ENCODE measurements at regions not wholly inside any gene's neighbourhood (a gene's known extent, or its start where the extent isn't known, plus 50 kb on each side); places are given as distances from the start of the nearest gene placed in this dataset.
A peak's percentile ranks its signal among the peaks of the same experiment; 100 is the strongest.
"Not testable (repeated sequence)": the region's sequence is repeated elsewhere in the genome, so short reads cannot be mapped to it uniquely, and the experiment has no call there.

DNA sequence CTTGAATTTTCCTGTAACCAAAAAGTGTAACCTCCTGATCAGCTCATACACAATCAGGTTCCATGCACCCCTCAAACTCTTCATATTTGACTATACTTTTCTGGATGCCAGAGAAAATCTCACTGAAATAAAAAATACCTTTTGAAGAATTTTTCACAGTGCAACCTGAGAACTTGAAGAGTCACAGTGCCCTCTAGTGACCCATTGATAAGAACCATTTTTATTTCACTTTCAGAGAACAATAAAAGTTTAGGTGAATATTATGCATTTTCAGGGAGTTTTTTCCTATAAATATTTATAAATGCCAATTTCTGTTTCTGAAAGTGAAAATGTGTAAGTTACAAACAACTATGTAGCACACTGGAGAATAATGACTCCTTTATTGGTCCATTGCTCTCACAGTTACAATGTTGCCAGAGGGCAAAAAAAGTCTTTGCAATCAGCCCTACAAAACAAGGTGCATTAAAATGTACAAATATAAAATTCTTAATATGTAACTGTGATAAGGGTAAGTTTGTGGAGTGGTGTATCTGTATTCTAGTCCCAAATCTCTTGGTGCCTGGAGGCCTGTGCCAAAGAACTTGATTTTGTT lies 153.6 kb upstream of the INTU start:
- peak in 1 of 2 experiments; percentile 15 for DNase-seq

GRCh38 chr4:127482049-127482448 lies 150.7 kb upstream of the INTU start:
- no peak for DNase-seq

DNA sequence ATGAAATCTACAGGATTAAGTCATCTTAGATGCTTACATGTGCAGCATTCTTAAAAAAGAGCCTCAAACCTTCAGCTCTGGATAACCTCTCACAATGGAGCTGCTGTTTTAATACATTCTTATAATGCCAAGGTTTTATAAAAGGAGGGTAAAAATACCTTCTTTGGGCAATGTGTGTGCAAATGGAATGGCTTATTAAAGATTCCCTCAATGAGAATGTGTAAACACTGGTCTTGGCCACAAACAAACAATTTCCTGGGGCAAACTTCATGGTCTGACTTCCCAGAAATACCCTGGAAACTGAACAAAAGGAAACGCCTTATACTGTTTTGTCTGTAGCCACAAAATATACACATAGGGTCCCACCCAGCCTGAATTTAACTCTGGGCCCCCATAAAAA lies 148.6 kb upstream of the INTU start:
- no peak for DNase-seq

DNA sequence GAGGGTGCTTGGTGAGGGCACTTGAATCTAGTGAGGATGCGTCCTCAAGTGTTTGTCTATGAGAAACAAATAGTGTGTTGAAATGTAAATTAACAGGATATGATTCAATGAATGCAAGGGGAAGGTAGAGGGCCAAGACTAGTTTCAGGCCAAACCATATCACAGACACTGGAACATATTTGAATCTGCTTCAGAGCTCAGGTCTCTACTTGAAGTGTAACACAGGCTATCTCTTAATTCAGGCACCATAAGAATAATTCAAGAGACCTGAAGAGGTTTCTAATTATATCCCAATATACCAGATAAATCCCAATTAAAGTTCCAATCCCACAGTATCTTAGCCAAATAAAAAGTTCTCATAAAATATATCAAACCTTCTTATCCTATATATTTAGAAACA lies 146.5 kb upstream of the INTU start:
- DNase-seq = no peak

DNA sequence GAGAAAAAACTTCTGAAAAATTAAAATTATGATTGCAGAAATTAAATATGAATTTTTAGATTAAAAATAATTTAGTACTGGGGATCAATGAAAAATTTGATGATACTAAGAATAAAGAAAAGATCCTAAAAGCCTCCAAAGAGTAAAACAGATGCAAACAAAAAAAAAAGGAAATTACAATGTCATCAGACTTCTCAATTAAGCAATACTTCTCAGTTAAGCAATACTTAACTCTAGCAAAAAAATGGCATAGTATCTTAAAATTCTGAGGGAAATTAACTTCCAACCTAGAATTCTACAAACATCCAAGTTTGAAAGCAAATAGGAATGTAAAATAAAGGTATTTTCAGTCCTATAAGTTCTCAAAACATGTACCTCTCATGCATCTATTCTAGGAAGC lies 141.2 kb upstream of the INTU start:
- no peak for DNase-seq

- DNase-seq = not testable (repeated sequence)
Measured at GRCh38 chr4:127496875-127497274, 135.9 kb upstream of the INTU start.

DNA sequence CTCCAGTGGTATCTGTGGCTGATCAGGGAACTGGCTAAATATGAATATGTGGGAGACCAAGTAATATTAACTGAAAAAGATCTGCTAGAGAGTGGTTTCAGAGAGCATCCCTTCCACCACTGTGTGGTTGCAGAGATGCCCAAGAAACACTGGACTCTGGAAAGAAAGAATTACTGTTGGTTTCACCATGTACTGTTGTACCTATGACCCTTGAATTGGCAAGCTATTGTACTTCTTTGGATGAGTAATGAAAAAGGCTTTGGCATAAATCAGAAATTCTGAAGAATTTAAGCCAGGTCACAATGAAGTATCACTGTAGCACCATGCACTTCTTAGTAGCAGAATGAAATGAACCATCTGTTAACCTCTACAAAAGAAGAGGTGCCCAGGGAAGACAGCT lies 134.4 kb upstream of the INTU start:
- DNase-seq = peak in 1 of 2 experiments; percentile 53

- DNase-seq = no peak
Measured at GRCh38 chr4:127500242-127500641, 132.5 kb upstream of the INTU start.

GRCh38 chr4:127501103-127501502 lies 131.7 kb upstream of the INTU start:
- no peak for DNase-seq

DNA sequence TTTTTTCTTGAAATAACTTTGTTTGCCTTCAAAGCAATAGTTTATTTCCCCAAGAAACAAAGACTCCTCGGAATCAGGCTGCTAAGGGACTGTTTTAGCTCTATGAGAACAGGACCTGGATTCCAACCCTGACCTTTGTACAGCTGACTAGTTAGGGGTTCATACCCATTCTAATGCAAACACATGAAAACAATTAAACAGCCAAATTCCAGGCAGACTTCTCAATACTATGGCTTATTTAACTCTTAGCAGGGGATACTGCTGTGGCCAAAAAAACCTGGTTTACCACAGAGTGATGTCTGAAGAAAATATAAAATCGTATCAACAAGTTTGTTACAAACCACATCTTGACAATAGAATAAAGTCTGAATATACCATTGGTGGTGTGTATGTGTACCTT lies 129.6 kb upstream of the INTU start:
- DNase-seq = no peak

- DNase-seq = no peak
Measured at GRCh38 chr4:127505203-127505602, 127.6 kb upstream of the INTU start.

DNA sequence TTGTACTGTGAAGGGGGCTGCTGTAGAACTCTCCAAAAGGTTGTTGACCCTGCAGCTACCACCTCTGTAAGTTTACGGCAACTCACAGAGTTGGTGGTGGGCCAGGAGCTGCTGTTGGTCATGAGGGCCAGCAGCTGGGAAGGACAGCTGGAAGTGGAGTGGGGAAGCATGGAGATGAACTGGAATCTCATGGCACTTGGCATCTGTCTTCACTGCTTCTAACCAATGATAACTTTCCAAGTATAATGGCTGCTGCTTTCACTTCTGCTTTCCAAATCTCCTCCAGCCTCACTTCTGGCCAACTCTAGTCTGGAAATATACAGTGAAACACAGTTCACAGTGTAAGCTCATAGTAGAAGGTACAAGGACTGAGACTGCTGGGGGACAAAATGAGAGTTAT lies 126.5 kb upstream of the INTU start:
- no peak for DNase-seq

GRCh38 chr4:127509155-127509554 lies 123.6 kb upstream of the INTU start:
- DNase-seq = no peak

DNA sequence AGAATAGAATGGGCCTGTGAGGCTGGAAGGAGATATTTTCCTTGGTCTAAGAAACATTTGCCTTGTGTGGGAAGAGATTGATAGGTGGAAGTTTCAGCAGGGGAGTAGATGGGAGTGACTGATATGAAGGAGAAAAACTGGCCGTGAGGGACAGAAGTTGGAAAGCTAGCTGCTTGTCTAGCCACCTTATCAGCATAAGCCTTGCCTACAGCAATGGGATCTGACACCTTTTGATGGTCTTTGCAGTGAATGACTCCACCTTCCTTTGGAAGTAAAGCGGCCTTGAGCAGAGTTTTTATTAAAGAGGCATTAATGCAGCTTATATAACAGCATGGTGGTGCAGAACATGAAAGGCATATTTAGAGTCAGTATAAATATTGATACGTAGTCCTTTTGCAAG lies 120.1 kb upstream of the INTU start:
- DNase-seq = not testable (repeated sequence)

DNA sequence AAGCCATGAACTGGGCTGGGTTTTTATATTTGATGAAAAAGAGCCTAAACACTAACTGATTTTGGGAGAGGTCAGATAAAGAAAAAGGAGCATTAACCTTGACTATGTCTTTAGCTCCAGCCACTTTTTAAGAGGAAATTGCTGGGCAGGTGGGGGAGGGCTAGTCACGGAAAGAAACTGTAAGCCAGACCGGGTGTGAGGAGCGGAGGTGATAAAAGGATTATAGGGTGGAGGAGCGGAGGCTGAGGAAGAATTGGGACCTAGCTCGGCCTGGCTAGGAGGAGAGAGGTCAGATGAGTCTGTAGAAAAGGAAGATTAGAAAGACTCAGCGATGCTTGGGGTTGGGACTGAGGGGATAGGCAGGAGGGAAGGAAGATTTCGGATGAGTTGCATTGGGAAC lies 117.5 kb upstream of the INTU start:
- DNase-seq = not testable (repeated sequence)

- no peak for DNase-seq
Measured at GRCh38 chr4:127518046-127518445, 114.7 kb upstream of the INTU start.

DNA sequence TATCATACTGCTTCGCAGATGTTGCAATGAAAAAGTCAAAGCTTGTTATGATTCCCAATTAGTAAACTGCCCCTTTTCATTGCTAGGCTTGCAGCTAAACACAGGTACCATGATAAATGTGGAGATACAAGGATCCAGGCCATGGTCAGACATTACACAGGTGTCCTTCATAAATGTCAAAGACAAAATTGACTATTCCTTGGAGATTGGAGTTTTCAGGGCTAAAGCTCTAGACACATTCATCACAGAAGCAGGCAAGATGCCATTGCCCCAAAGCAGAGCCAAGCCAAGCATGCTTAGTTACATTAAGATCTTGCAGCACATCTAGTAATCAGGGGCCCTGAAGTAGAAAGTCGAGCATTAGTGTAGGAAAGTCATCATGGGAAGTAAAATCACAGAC lies 111.3 kb upstream of the INTU start:
- DNase-seq = no peak

DNA sequence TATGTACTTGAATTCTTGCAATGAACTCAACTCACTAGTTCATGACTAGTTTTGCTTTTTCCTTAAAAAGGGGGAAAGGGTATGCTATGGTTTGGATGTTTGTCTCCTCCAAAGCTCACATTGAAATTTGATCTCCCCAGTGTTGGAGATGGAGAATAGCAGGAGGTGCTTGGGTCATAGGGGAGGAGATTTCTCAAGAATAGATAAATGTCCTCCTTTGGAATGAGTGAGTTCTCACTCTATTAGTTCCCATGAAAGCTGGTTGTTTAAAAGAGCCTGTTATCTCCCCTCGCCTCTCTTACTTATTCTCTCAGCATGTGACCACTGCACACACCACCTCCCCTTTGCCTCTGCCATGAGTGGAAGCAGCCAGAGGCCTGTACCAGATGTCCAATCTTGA lies 109.4 kb upstream of the INTU start:
- no peak for DNase-seq

DNA sequence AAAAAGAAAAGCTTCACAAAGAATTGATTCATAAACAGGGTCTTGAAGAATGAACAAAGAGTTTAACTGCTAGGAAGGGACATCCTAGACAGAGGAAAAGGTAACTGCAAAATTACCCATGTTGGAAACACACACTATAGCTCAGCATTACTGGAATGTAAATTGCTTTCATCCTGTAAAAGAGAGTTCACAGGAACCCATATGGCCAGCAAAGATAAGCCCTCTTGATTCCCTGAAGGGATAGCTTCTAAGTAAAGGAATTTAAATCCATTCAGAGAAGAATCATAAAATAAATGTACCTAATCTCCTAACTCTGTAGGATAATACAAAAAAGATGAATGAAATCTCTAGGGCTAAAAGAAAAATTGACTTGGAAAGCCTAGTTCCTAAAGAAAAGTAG lies 107.1 kb upstream of the INTU start:
- DNase-seq = peak in 1 of 2 experiments; percentile 19

DNA sequence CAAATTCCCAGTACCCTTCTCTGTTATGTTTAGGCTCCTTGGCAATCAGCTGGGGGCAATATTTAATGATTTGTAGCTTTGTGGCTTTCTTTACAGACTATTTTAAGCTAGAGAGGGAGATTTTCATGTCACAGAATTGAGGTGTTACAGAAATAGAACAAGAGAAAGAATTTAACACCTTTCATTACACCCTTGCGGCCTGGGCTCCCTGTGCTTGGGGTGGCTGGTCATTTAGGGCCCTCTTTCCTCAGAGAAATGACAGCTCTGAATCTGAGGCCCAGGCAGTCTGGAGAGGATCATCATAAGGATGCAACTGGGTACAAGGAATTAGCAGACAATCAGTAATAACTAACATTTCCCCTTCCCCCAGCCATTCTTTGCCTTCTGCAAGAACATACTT lies 104.5 kb upstream of the INTU start:
- DNase-seq = no peak

GRCh38 chr4:127529879-127530278 lies 102.9 kb upstream of the INTU start:
- not testable (repeated sequence) for DNase-seq

DNA sequence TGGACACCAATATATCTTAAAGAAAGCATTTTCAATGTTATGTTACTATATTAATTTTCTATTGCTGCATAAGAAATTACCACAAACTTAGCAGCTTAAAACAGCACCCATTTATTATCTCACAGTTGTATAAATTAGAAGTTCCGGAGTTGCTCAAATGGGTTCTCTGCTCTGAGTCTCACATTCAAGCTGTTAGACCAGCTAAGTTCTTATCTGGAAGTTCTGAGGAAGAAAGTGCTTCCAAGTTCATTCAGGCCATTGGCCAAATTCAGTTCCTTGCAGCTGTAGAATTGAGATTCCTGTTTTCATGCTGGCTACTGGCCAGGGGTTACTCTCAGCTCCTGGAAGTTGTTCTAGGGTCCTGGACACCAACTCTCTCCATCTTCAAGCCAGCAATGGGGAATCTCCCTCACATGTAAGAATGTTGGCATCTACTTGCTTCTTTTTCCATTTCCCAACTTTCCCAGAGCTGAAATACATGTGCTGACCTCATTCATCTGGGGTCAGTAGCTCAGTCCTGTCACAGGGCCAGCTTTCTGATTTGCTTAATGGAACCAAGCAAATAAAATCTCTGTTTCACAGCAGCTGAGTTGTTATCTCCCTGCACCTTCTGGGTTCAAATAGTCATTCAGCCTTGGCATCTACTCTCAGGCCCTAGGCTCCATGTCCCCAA lies 99.6 kb upstream of the INTU start:
- no peak for DNase-seq

DNA sequence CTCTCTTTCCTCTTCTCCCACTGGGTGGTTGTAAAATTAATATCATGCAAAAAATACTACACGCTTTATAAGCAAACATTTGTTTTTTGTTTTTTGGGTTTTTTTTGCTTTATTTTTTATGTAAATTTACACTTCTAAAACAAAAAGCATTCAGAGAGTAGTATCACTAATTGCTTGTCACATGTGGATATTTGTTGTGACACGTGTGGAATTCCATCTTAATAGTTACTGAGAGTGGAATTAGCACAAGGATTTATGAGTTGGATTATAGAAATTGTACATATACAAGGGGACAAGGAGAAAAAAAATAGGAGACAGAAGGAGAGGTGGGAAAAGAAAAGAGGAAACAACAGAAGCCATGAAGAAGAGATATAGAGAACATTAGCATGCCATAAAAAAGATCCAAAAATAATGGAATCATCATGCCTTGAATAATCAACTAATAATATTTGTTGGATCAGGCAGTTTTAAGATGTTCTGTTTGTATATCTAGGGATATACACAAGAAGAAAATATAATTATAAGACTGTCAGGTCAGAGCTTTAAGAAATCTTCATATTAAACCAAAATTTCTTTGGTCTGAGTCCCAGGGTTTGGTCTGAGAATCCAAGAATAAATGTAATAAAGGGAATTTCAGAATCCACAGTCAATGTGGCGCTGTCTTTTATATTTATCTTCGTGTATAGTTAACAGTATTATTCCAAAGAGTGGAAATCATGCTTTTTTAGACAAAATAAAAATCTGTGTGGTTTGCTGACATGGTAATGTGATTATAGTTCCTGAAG lies 98.5 kb upstream of the INTU start:
- no peak for DNase-seq

GRCh38 chr4:127538016-127538415 lies 94.7 kb upstream of the INTU start:
- peak in 1 of 2 experiments; percentile 20 for DNase-seq
